ENCODE measurements at regions not wholly inside any gene's neighbourhood (a gene's known extent, or its start where the extent isn't known, plus 50 kb on each side); places are given as distances from the start of the nearest gene placed in this dataset.

- TF ChIP-seq CTCF (IDR thresholded peaks at IDR 0.05) = no peak
- no peak for TF ChIP-seq POLR2A (IDR thresholded peaks at IDR 0.05)
- no peak for TF ChIP-seq POLR2AphosphoS5 (IDR thresholded peaks at IDR 0.05)
Measured at GRCh38 chr15:58260205-58260724, 122.1 kb downstream of the AQP9 start.

Measured in breast epithelium (tissue), 3 donors.